ENCODE measurements at regions not wholly inside any gene's neighbourhood (a gene's known extent, or its start where the extent isn't known, plus 50 kb on each side); places are given as distances from the start of the nearest gene placed in this dataset.

- TF ChIP-seq EP300 (IDR thresholded peaks at IDR 0.05) = peak in 1 of 4 donors; percentile 27
- no peak for TF ChIP-seq POLR2A (IDR thresholded peaks at IDR 0.05)
- TF ChIP-seq CTCF (IDR thresholded peaks at IDR 0.05) = no peak
Observed at GRCh38 chr6:79384845-79385244, 150.4 kb upstream of the HMGN3 start.
